K562 (cell line): ENCODE measurements at regions not wholly inside any gene's neighbourhood (a gene's known extent, or its start where the extent isn't known, plus 50 kb on each side); places are given as distances from the start of the nearest gene placed in this dataset.

Experiments
- ATAC-seq: fragments of 200-7000 bp; cut with Tn5 transposase; 3 replicates; pipeline ENCODE4 v1.9.1; 2020; ENCODE audit warnings: moderate library complexity
- BruUV-seq: library from RNA; stranded (reverse); fragments of 400-500 nt; replicated peaks from 2 replicates; lab custom pipeline; 2021; lab: Mats Ljungman, UMichigan
- CTCF ChIA-PET: fragments of 300-600 bp; formaldehyde crosslinking; extraction: SDS; loops from one replicate; lab custom pipeline; 2021; ENCODE audit warnings: low intra/inter-chr PET ratio; lab: Yijun Ruan, JAX
- POLR2A ChIA-PET: fragments of 300-600, 350-650 bp; sonication (Branson Sonifier 250); formaldehyde crosslinking; extraction: SDS; loops from one replicate; lab custom pipeline; 2021; ENCODE audit warnings: antibody characterized with exemption, inconsistent platforms; lab: Yijun Ruan, JAX
- DNase-seq, 4 experiments: peaks; one replicate each; pipeline versions ENCODE4 v3.0.0 to v3.0.0-alpha.2; 2011 to 2018; ENCODE audit warnings: low spot score in 3 of 4, mixed read lengths in 3 of 4; ENCODE audit errors: extremely low read depth in 1 of 4
- FAIRE-seq: peaks from 2 replicates; lab custom pipeline; 2011; peaks lifted over from hg19 to GRCh38; lab: Jason Lieb, UNC
- H2AFZ ChIP-seq: 2 replicates; pipeline ENCODE4 v1.6.0; 2011; ENCODE audit warnings: low read depth, low read length, control low read depth, inconsistent platforms
- H3K27ac ChIP-seq: fragments of 200-600 bp; 3 replicates; pipeline ENCODE4 v1.8.0; 2011; ENCODE audit warnings: low read depth, mild to moderate bottlenecking, control low read depth, inconsistent platforms, low read length, moderate library complexity, mixed read lengths; ENCODE audit errors: extremely low read depth
- H3K27me3 ChIP-seq, 2 experiments: fragments of 300-600 bp in 1 of 2; 2 replicates in 1 of 2; 3 replicates in 1 of 2; pipeline versions ENCODE4 v1.6.0 to v1.8.0; 2011; ENCODE audit warnings: inconsistent platforms in 2 of 2, low read length in 2 of 2, mild to moderate bottlenecking in 1 of 2, mixed read lengths in 1 of 2, moderate library complexity in 1 of 2; ENCODE audit not compliant: control insufficient read depth in 2 of 2, insufficient read depth in 2 of 2
- H3K36me3 ChIP-seq: fragments of 300-600 bp; 3 replicates; pipeline ENCODE4 v1.8.0; 2011; ENCODE audit warnings: mild to moderate bottlenecking, low read length, inconsistent platforms; ENCODE audit not compliant: control insufficient read depth, insufficient read depth
- H3K4me1 ChIP-seq, 2 experiments: fragments of 200-600 bp in 1 of 2; replicated peaks in 1 of 2; 2 replicates in 1 of 2; 3 replicates in 1 of 2; pipeline versions ENCODE4 v1.5.1 to v1.8.0; 2011; ENCODE audit warnings: inconsistent platforms in 2 of 2, low read length in 2 of 2, mild to moderate bottlenecking in 1 of 2, mixed read lengths in 1 of 2, moderate library complexity in 1 of 2; ENCODE audit not compliant: control insufficient read depth in 2 of 2, insufficient read depth in 2 of 2
- H3K4me2 ChIP-seq: 2 replicates; pipeline ENCODE4 v1.6.1; 2011; ENCODE audit warnings: low read length, control low read depth, inconsistent platforms, mixed read lengths; ENCODE audit not compliant: insufficient read depth
- H3K4me3 ChIP-seq: fragments of 200-600 bp; sonication (generic), shearing (Covaris generic); 2 replicates; pipeline ENCODE4 v1.5.1; 2016; ENCODE audit warnings: control low read depth, inconsistent platforms
- H3K79me2 ChIP-seq: fragments of 200-600 bp; 3 replicates; pipeline ENCODE4 v1.8.0; 2011; ENCODE audit warnings: low read length, inconsistent platforms; ENCODE audit not compliant: control insufficient read depth, insufficient read depth
- H3K9ac ChIP-seq, 2 experiments: 2 replicates each; pipeline versions ENCODE4 v1.6.0 to v1.6.1; 2011; ENCODE audit warnings: low read depth in 2 of 2, low read length in 2 of 2, control low read depth in 1 of 2, inconsistent platforms in 1 of 2, mild to moderate bottlenecking in 1 of 2, mixed read lengths in 1 of 2; ENCODE audit not compliant: insufficient read depth in 1 of 2
- H3K9me1 ChIP-seq: one replicate; pipeline ENCODE4 v1.6.0; 2011; ENCODE audit warnings: inconsistent platforms, mild to moderate bottlenecking, low read length, moderate library complexity; ENCODE audit not compliant: control insufficient read depth, insufficient read depth
- H3K9me3 ChIP-seq: replicated peaks from 2 replicates; pipeline ENCODE4 v1.5.1; 2011; ENCODE audit warnings: low read depth, low read length, inconsistent platforms; ENCODE audit not compliant: control insufficient read depth, insufficient read depth
- H4K20me1 ChIP-seq: replicated peaks from 2 replicates; pipeline ENCODE4 v1.6.1; 2011; ENCODE audit warnings: low read length, inconsistent platforms, mixed read lengths; ENCODE audit not compliant: control insufficient read depth, insufficient read depth
- BCOR ChIP-seq: fragments of 450-650 bp; IDR thresholded peaks from 2 replicates; pipeline ENCODE4 v1.6.1; 2016
- COPS2 ChIP-seq: fragments of 450-650 bp; conservative IDR thresholded peaks from 2 replicates; pipeline ENCODE4 v1.6.1; 2016; ENCODE audit warnings: mild to moderate bottlenecking, moderate library complexity
- FOS ChIP-seq: IDR thresholded peaks from 3 replicates; pipeline ENCODE4 v1.6.1; 2011; ENCODE audit not compliant: insufficient read length; ENCODE audit errors: extremely low read depth
- HCFC1 ChIP-seq: IDR thresholded peaks from 2 replicates; pipeline ENCODE4 v1.6.1; 2012; ENCODE audit warnings: low read depth, low read length, improper control_type of control experiment
- POLR3A ChIP-seq: IDR thresholded peaks from 2 replicates; pipeline ENCODE4 v1.6.1; 2011; ENCODE audit warnings: borderline replicate concordance, mild to moderate bottlenecking, moderate library complexity; ENCODE audit not compliant: insufficient read length, insufficient read depth; ENCODE audit errors: extremely low read depth
- SRSF3 ChIP-seq: fragments of 200-400 bp; formaldehyde crosslinking; IDR thresholded peaks from 2 replicates; pipeline ENCODE4 v1.6.1; 2016; ENCODE audit warnings: mild to moderate bottlenecking, low read length, moderate library complexity; ENCODE audit not compliant: insufficient read depth
- TCF7L2 ChIP-seq: fragments of 150-350 bp; IDR thresholded peaks from 2 replicates; pipeline ENCODE4 v1.6.1; 2016; ENCODE audit warnings: low read depth, mild to moderate bottlenecking, low read length, moderate library complexity
- ZBTB9 ChIP-seq: fragments of 450-650 bp; formaldehyde crosslinking; IDR thresholded peaks from 2 replicates; pipeline ENCODE4 v1.4.0; 2020; ENCODE audit warnings: mild to moderate bottlenecking, moderate library complexity
- ZNF12 ChIP-seq: sonication (generic); formaldehyde crosslinking; IDR thresholded peaks from 2 replicates; pipeline ENCODE4 v1.4.0; 2020; ENCODE audit warnings: mild to moderate bottlenecking, missing genetic modification reagents
- WGBS: fragments of 100-300 bp; shearing (Covaris generic); methylation state at CpG from one replicate; pipeline ENCODE4 v1.1.6; 2016; ENCODE audit warnings: low coverage, mixed read lengths; ENCODE audit not compliant: insufficient coverage; ENCODE audit errors: missing lambda C conversion rate; 5-methylcytosine and 5-hydroxymethylcytosine counted together
- in situ Hi-C: fragments of 300-500 bp; cut with MboI; formaldehyde crosslinking; loops from 4 replicates; pipeline ENCODE4 v1.15.0; 2018; ENCODE audit warnings: inconsistent platforms, mixed read lengths
- intact Hi-C: fragments of 100-400 bp; cut with micrococcal nuclease; formaldehyde crosslinking; loops from 2 replicates; pipeline ENCODE4 v1.14.2; 2022

- Histone ChIP-seq H3K9me1 (no peaks in the 10 kb centered on the region), H3K27ac (no peak overlapping the region), H3K4me1 (no peaks in the 10 kb centered on the region), H3K9me3 (no peaks in the 10 kb centered on the region), H3K27me3 (no peaks in the 10 kb centered on the region), H3K4me3 (no peak overlapping the region), H3K9ac (no peak overlapping the region), H3K36me3 (no peaks in the 10 kb centered on the region), H2AFZ (no peak overlapping the region), H4K20me1 (no peaks in the 10 kb centered on the region), H3K4me2 (no peak overlapping the region), H3K79me2 (no peaks in the 10 kb centered on the region)
- in situ Hi-C loops: no loop called here
- FAIRE-seq (no peak), ATAC-seq (no peak), DNase-seq (no peak)
- intact Hi-C loops: no loop called here
- POLR2A ChIA-PET: interaction anchor here (1.0 kb wide), 1 partner anchor 122 kb away, joined by 4 read pairs; no protein-coding TSS in a partner anchor
- BruUV-seq: no TSS peak
- TF ChIP-seq COPS2 (no peak), HCFC1 (no peak), ZBTB9 (CRISPR knock-in tag) (no peak), ZNF12 (CRISPR knock-in tag) (no peak), POLR3A (no peak), BCOR (no peak), SRSF3 (no peak), FOS (no peak), TCF7L2 (no peak)
- 0% methylated on average over 2 of the region's 3 CpGs for WGBS
- CTCF ChIA-PET: no interaction called here
Observed at GRCh38 chr3:88318067-88318466, 168.3 kb downstream of the C3orf38 start.
